Lower leg skin (tissue), 4 donors: ENCODE measurements at regions not wholly inside any gene's neighbourhood (a gene's known extent, or its start where the extent isn't known, plus 50 kb on each side); places are given as distances from the start of the nearest gene placed in this dataset.

Experiments used
- DNase-seq, 2 donors: peaks; one replicate each; pipeline ENCODE4 v3.0.0-alpha.2; 2019; ENCODE audit warnings: low spot score in 2 of 2
- H3K4me3 ChIP-seq: fragments of 200-600 bp; sonication (generic); 2 replicates; pipeline ENCODE4 v1.5.1; 2017; ENCODE audit warnings: mild to moderate bottlenecking, low read depth; ENCODE audit not compliant: poor library complexity, severe bottlenecking
- CTCF ChIP-seq, 3 donors: fragments of 450-650 bp; IDR thresholded peaks; one replicate each; pipeline ENCODE4 v1.5.1; 2016; ENCODE audit warnings: antibody characterized with exemption in 3 of 3, mild to moderate bottlenecking in 3 of 3, moderate library complexity in 2 of 3
- POLR2A ChIP-seq, 2 donors: fragments of 450-650 bp; IDR thresholded peaks; one replicate each; pipeline ENCODE4 v1.6.1; 2016 to 2017; ENCODE audit warnings: antibody characterized with exemption in 2 of 2, mild to moderate bottlenecking in 1 of 2, moderate library complexity in 1 of 2
- WGBS, 2 donors: methylation state at CpG; one replicate each; pipeline ENCODE4 v1.1.5; 2018; 5-methylcytosine and 5-hydroxymethylcytosine counted together
- intact Hi-C: fragments of 100-400 bp; cut with DNase I; formaldehyde crosslinking; loops from one replicate; pipeline ENCODE4 v1.15.0; 2023; ENCODE audit warnings: low total_unique reads

- 88 to 92% methylated on average over 7 of the region's 7 CpGs for WGBS, 2 donors
- no peak for DNase-seq
- TF ChIP-seq POLR2A (IDR thresholded peaks at IDR 0.05) (no peak), CTCF (IDR thresholded peaks at IDR 0.05) (no peak)
- H3K4me3 ChIP-seq = no peak overlapping the region
- intact Hi-C loops = no loop called here
Observed at GRCh38 chr20:40218316-40218969, 470.6 kb downstream of the MAFB start.

- no peak for TF ChIP-seq POLR2A (IDR thresholded peaks at IDR 0.05)
- TF ChIP-seq CTCF (IDR thresholded peaks at IDR 0.05) = no peak
- DNase-seq = no peak
- H3K4me3 ChIP-seq = no peak overlapping the region
- WGBS, 2 donors = 50 to 54% methylated on average over 1 of the region's 1 CpG
- intact Hi-C loops = no loop called here
Observed at GRCh38 chr20:40207655-40208054, 481.4 kb downstream of the MAFB start.

GRCh38 chr20:40205971-40206370, 483.1 kb downstream of the MAFB start:
- DNase-seq = no peak
- no peak overlapping the region for H3K4me3 ChIP-seq
- 46 to 59% methylated on average over 2 of the region's 2 CpGs for whole genome bisulfite sequencing, 2 donors
- TF ChIP-seq POLR2A (IDR thresholded peaks at IDR 0.05) = no peak
- no peak for TF ChIP-seq CTCF (IDR thresholded peaks at IDR 0.05)
- intact Hi-C loops = no loop called here

- no peak for TF ChIP-seq CTCF (IDR thresholded peaks at IDR 0.05)
- no peak for TF ChIP-seq POLR2A (IDR thresholded peaks at IDR 0.05)
- intact Hi-C loops = no loop called here
- no peak overlapping the region for H3K4me3 ChIP-seq
- whole genome bisulfite sequencing, 2 donors = 84 to 91% methylated on average over 1 of the region's 1 CpG
- DNase-seq = no peak
Observed at GRCh38 chr20:40203032-40203431, 486.0 kb downstream of the MAFB start.

- H3K4me3 ChIP-seq = no peak overlapping the region
- intact Hi-C loops = no loop called here
- TF ChIP-seq POLR2A (IDR thresholded peaks at IDR 0.05) (no peak), CTCF (IDR thresholded peaks at IDR 0.05) (no peak)
- 46 to 52% methylated on average over 4 of the region's 4 CpGs for WGBS, 2 donors
- no peak for DNase-seq
Observed at GRCh38 chr20:40197691-40198090, 491.3 kb downstream of the MAFB start.

- intact Hi-C loops = no loop called here
- TF ChIP-seq POLR2A (IDR thresholded peaks at IDR 0.05) (no peak), CTCF (IDR thresholded peaks at IDR 0.05) (no peak)
- no peak overlapping the region for H3K4me3 ChIP-seq
- DNase-seq = no peak
- WGBS, 2 donors = 42 to 45% methylated on average over 2 of the region's 2 CpGs
Observed at GRCh38 chr20:40196846-40197436, 492.1 kb downstream of the MAFB start.
